Heart left ventricle (tissue), 16 donors: ENCODE measurements at regions not wholly inside any gene's neighbourhood (a gene's known extent, or its start where the extent isn't known, plus 50 kb on each side); places are given as distances from the start of the nearest gene placed in this dataset.

ENCODE experiments used
- ATAC-seq, 4 donors: fragments of 200-7000 bp; cut with Tn5 transposase; one replicate each; pipeline ENCODE4 v1.9.1; 2020 to 2022; ENCODE audit warnings: moderate library complexity in 4 of 4, mild to moderate bottlenecking in 3 of 4, moderate number of reproducible peaks in 1 of 4
- DNase-seq, 5 donors: peaks; one replicate each; pipeline ENCODE4 v3.0.0-alpha.2; 2020
- H3K27ac ChIP-seq, 12 donors: fragments of 200-600 bp; sonication (generic) in 4 of 12; one replicate each; pipeline versions ENCODE4 v1.5.0 to v1.8.0; 2016 to 2022; ENCODE audit warnings: mild to moderate bottlenecking in 2 of 12
- H3K27me3 ChIP-seq, 9 donors: fragments of 200-600 bp; sonication (generic) in 2 of 9; one replicate each; pipeline versions ENCODE4 v1.5.1 to v1.8.0; 2016 to 2022; ENCODE audit warnings: mild to moderate bottlenecking in 3 of 9
- H3K36me3 ChIP-seq, 9 donors: fragments of 200-600 bp; sonication (generic) in 2 of 9; one replicate each; pipeline versions ENCODE4 v1.5.0 to v1.8.0; 2018 to 2022; ENCODE audit warnings: mild to moderate bottlenecking in 2 of 9
- H3K4me1 ChIP-seq, 12 donors: fragments of 200-600 bp; sonication (generic) in 4 of 12; one replicate each; pipeline versions ENCODE4 v1.5.0 to v1.8.0; 2016 to 2022; ENCODE audit warnings: mild to moderate bottlenecking in 3 of 12
- H3K4me3 ChIP-seq, 12 donors: fragments of 200-600 bp; sonication (generic) in 4 of 12; one replicate each; pipeline versions ENCODE4 v1.5.0 to v1.8.0; 2017 to 2022; ENCODE audit warnings: mild to moderate bottlenecking in 9 of 12, moderate library complexity in 4 of 12
- H3K9me3 ChIP-seq, 12 donors: fragments of 200-600 bp; sonication (generic) in 4 of 12; one replicate each; pipeline versions ENCODE4 v1.5.0 to v1.8.0; 2016 to 2022; ENCODE audit warnings: mild to moderate bottlenecking in 1 of 12
- POLR2A ChIP-seq, 2 donors: fragments of 450-650 bp; IDR thresholded peaks; one replicate each; pipeline ENCODE4 v1.6.1; 2017; ENCODE audit warnings: antibody characterized with exemption in 2 of 2, mild to moderate bottlenecking in 2 of 2, moderate library complexity in 2 of 2
- WGBS, 4 donors: extraction: QIAGEN DNeasy Blood & Tissue Kit in 2 of 4; methylation state at CpG; one replicate each; pipeline versions ENCODE4 v1.1.5 to v1.1.7; 2013 to 2018; 5-methylcytosine and 5-hydroxymethylcytosine counted together
- intact Hi-C, 10 donors: fragments of 100-400 bp; cut with DNase I; formaldehyde crosslinking; loops; one replicate each; pipeline versions ENCODE4 v1.11.1 to v1.14.2; 2022
- TF ChIP-seq, protein P1 (sequence below), 12 donors: fragments of 200-600 bp; sonication (generic) in 4 of 12; IDR thresholded peaks; one replicate each; pipeline versions ENCODE4 v1.5.0 to v1.8.0; 2018 to 2022; ENCODE audit warnings: antibody characterized with exemption in 12 of 12, mild to moderate bottlenecking in 5 of 12
- donor health status: ischemic (EF 13 %, LVEDD 7.1; RV severe dilation, severe dysfunction).
- donor health status: healthy with polysubstance abuse.
- donor health status: DM: no; HTN: yes; CAD: no.
- donor health status: DM: no; HTN: no; CAD: no.
- donor health status: ischemic (EF 25% LVEDD 6.9; RV normal size, moderate dysfunction).
- donor health status: ischemic (EF 25% LVEDD 5.7; RV mildly dilated, moderate dysfunction).
- donor health status: healthy.
- donor health status: DM: yes; HTN: yes; CAD: no.
- donor health status: ischemic (EF 35%, LVEDD 5.7; RV mildly dilated, moderate dysfunction).
- donor health status: nonischemic (EF 11% LVEDD 7.7; RV severe dilation, severe dysfunction).
- donor health status: DM: yes; HTN: yes; CAD: no.
- donor health status: PGD.
- donor health status: ischemic (EF 29% LVEDD 5.4; RV normal size, mild dysfunction).
- donor health status: nonischemic (EF 23%, LVEDD 6.1; RV moderate dilation, normal function).

DNA sequence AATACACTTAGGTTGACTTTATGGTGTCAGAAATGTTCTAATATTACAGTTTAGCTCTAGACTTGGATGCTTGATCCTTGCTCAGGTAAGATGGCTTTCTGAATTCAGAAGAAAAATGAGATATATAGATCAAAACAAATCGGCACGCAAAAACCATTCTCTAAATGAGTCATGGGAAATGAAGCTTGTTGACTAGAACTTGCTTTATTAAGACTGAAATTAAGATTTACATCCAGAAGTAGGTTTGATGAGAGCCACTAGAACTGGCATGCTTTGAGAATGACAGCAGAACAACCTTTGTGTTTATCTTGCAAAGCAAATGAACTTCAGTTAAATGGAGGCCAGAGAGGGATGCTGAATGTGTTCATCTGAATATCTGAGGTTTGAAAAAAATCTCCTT lies 304.9 kb upstream of the KLF3 start:
- H3K4me1 ChIP-seq: no peaks in the 10 kb centered on the region
- H3K27ac ChIP-seq: no peak overlapping the region
- H3K36me3 ChIP-seq: no peaks in the 10 kb centered on the region
- no peaks in the 10 kb centered on the region for H3K27me3 ChIP-seq
- no peak overlapping the region for H3K4me3 ChIP-seq
- DNase-seq: no peak
- no peak for ATAC-seq
- WGBS, 4 donors: 93 to 97% (median 96%) methylated on average over 2 of the region's 2 CpGs
- TF ChIP-seq, protein P1, sequence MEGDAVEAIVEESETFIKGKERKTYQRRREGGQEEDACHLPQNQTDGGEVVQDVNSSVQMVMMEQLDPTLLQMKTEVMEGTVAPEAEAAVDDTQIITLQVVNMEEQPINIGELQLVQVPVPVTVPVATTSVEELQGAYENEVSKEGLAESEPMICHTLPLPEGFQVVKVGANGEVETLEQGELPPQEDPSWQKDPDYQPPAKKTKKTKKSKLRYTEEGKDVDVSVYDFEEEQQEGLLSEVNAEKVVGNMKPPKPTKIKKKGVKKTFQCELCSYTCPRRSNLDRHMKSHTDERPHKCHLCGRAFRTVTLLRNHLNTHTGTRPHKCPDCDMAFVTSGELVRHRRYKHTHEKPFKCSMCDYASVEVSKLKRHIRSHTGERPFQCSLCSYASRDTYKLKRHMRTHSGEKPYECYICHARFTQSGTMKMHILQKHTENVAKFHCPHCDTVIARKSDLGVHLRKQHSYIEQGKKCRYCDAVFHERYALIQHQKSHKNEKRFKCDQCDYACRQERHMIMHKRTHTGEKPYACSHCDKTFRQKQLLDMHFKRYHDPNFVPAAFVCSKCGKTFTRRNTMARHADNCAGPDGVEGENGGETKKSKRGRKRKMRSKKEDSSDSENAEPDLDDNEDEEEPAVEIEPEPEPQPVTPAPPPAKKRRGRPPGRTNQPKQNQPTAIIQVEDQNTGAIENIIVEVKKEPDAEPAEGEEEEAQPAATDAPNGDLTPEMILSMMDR (IDR thresholded peaks at IDR 0.05): no peak
- TF ChIP-seq POLR2A (IDR thresholded peaks at IDR 0.05): no peak
- peaks cover 0 to 10% (median 2%) of the 10 kb centered on the region in 12 donors for H3K9me3 ChIP-seq
- intact Hi-C loops: no loop called here

DNA sequence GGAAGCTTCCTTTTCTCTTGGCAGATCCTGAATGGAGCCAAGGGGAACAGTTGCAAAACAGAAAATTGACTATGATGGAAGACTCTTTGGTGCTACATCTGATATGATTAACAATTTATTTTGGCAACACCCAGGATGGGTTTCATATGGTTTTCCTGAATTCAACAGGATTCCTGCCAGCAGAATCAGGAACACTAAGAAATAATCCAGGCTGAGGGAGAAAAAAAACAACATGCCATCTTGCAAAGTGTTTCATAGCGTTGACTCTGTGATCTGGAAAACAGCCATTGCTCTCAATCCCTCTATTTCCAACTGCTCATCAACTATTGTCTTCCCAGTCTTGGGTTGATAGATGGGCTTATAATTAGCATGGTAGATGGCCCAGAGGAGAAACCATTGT lies 303.8 kb upstream of the KLF3 start:
- H3K36me3 ChIP-seq: no peaks in the 10 kb centered on the region
- no peak overlapping the region for H3K27ac ChIP-seq
- H3K9me3 ChIP-seq: no peaks in the 10 kb centered on the region
- intact Hi-C loops: no loop called here
- no peaks in the 10 kb centered on the region for H3K27me3 ChIP-seq
- ATAC-seq: no peak
- H3K4me3 ChIP-seq: no peak overlapping the region
- peaks cover 0 to 1% (median 0%) of the 10 kb centered on the region in 12 donors for H3K4me1 ChIP-seq
- 78 to 100% (median 91%) methylated on average over 1 of the region's 1 CpG for WGBS, 4 donors
- no peak for DNase-seq
- no peak for TF ChIP-seq POLR2A (IDR thresholded peaks at IDR 0.05)
- TF ChIP-seq, protein P1 (IDR thresholded peaks at IDR 0.05): no peak

DNA sequence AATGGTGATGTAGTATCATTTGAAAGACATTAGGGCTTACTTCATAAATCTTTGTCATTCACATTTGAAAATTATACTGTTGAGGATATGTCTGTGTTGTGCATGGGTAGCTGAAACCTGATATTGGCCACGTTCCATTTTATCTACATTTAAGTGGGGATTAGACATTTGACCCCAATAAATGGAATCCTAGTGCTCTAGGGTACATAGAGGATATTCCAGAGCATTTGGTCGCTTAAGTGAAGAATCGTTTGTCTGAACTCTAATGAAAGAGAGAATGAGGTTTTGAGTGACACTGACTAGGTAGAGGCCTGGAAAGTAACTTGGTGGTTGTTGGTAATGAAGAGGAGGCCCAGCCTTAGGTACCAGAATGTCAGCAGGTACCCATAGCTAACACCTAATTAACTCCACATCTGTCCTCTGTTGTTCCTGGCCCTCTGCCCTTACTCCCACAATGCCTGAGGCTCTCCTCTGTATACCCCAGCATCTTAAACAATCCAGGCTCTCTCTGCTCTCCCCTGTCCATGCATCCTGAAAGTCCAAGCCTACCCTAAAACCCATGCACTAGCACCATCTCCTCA lies 299.5 kb upstream of the KLF3 start:
- ATAC-seq: no peak
- Histone ChIP-seq H3K36me3 (no peaks in the 10 kb centered on the region), H3K4me3 (no peak overlapping the region), H3K4me1 (peaks cover 0 to 27% (median 13%) of the 10 kb centered on the region in 12 donors), H3K27ac (no peak overlapping the region), H3K27me3 (no peaks in the 10 kb centered on the region), H3K9me3 (no peaks in the 10 kb centered on the region)
- DNase-seq: no peak
- intact Hi-C loops: no loop called here
- WGBS, 4 donors: 83 to 91% (median 86%) methylated on average over 3 of the region's 3 CpGs
- TF ChIP-seq POLR2A (IDR thresholded peaks at IDR 0.05): no peak
- TF ChIP-seq, protein P1 (IDR thresholded peaks at IDR 0.05): no peak

DNA sequence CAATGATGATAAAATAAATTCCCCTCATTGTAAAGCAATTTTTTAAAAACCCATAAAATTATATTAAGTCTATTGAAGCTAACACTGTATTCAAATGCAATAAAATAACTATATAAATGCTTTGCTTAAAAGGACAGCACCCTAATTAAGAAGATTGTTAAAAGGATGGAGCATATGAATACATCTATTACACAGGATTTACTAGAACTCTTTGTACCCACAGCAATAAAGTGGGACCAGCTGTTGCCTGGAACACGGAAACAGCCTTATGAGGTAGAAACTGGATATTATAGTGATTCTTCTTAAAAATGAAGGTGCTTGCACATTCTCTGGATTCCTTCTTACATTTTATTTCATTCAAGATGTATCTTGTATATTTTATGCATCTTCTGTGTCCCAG lies 298.7 kb upstream of the KLF3 start:
- Histone ChIP-seq H3K9me3 (no peaks in the 10 kb centered on the region), H3K4me3 (no peak overlapping the region), H3K27me3 (no peaks in the 10 kb centered on the region), H3K4me1 (peaks cover 0 to 27% (median 13%) of the 10 kb centered on the region in 12 donors), H3K27ac (no peak overlapping the region), H3K36me3 (no peaks in the 10 kb centered on the region)
- 87 to 93% (median 90%) methylated on average over 1 of the region's 1 CpG for WGBS, 4 donors
- no peak for TF ChIP-seq POLR2A (IDR thresholded peaks at IDR 0.05)
- no peak for DNase-seq
- ATAC-seq: no peak
- intact Hi-C loops: no loop called here

DNA sequence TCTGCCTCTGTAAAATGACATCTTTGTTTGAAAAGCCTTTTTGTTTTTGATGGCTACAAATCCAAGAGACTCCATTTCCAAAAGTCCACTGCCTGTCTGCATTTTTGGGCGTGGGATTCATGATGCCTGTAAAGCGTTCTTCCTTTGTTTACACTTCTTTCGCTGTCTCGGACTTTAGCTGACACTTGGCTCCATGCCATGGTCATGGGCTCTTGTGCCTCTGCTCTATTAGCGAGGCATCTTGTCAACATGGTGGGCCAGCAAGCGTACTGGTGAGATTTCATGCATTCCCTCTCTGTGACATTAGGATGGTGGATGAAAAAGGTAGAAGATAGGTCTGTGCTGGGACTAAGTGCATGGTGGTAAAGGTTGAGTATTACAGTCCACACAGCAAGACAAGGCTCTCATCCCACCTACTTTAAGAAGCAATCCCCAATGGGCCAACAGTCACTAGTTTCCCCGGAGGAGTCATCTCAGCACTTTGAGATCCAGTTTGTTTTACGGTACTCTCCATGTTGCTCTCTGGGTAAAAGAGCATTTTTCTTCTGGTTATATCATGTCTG lies 298.2 kb upstream of the KLF3 start:
- Histone ChIP-seq H3K4me3 (no peak overlapping the region), H3K9me3 (no peaks in the 10 kb centered on the region), H3K27me3 (no peaks in the 10 kb centered on the region), H3K4me1 (peaks cover 0 to 27% (median 13%) of the 10 kb centered on the region in 12 donors), H3K36me3 (no peaks in the 10 kb centered on the region), H3K27ac (peak overlapping the region in 4 of 12 donors; percentile 16 to 47 (median 36))
- ATAC-seq: no peak
- intact Hi-C loops: no loop called here
- 60 to 73% (median 66%) methylated on average over 8 of the region's 8 CpGs for WGBS, 4 donors
- TF ChIP-seq POLR2A (IDR thresholded peaks at IDR 0.05): no peak
- TF ChIP-seq, protein P1 (IDR thresholded peaks at IDR 0.05): no peak
- DNase-seq: no peak
